HG03460 (cell line): ENCODE measurements at regions not wholly inside any gene's neighbourhood (a gene's known extent, or its start where the extent isn't known, plus 50 kb on each side); places are given as distances from the start of the nearest gene placed in this dataset.
"Not testable (repeated sequence)": the region's sequence is repeated elsewhere in the genome, so short reads cannot be mapped to it uniquely, and the experiment has no call there.

ENCODE experiments used
- ATAC-seq: cut with Tn5 transposase; IDR thresholded peaks from one replicate; pipeline ENCODE4 v1.9.1; 2021; ENCODE audit not compliant: unreplicated experiment

- no peak for ATAC-seq
Observed at GRCh38 chr2:5190023-5190422, 502.2 kb upstream of the SOX11 start.

DNA sequence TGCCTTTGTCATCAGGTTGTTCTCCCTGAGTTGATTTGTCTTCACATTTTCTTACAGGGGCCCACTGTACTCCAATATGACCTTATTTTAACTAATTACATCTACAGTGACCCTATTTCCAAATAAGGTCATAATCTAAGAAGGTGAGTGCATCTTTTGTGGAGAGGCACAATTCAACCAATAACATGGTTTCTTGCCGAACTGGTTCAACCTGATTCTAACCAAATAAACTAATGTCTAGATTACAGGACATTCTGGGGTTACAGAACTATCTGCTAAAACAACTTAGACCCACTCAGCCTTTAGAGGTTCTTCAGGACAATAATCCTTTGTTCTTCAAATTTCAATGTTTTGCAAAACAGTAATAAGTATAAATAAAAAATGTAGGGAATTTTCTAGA, 496.5 kb upstream of the SOX11 start:
- no peak for ATAC-seq

DNA sequence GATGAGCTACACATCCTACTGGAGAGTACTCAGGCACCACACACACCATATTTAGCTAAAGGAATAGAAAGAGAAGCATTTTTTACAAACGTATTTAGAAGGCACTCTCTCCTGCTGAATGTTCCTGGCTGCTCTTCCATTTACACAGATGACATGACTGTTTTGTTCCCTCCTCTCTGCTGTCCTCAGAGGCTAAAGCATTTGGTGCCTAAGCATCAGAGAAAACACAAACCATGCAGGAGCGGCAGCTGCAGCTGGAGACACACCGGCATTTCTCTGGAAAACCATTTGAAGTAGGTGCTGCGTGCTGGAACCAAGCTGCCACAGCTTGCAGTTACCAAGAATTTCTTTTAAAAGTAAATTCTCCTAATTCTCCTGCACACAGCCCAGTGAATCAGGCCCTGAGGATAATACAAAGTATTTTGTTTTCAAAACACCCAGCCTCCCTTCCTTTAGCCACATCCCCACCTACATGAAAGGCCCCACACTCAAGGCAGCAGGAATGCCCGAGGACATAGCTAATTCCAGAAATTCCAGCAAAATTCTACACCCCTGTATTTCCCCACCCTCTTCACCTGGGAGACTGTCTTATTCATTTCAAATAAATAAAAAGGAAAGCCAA, 488.9 kb upstream of the SOX11 start:
- no peak for ATAC-seq

DNA sequence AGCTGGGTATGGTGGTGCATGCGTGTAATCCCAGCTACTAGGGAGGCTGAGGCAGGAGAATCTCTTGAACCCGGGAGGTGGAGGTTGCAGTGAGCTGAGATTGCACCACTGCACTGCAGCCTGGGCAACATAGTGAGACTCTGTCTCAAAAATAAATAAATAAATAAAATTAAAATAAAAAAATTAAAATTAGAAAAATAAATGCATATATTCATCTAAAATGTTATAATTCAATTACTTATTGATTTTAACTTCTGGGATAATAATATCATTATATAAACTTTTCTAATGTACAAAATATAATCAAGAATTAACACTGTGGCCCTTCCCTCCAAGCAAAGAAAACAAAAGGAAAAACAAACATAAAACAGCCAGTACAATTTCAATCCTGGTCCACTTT, 485.4 kb upstream of the SOX11 start:
- ATAC-seq = not testable (repeated sequence)

DNA sequence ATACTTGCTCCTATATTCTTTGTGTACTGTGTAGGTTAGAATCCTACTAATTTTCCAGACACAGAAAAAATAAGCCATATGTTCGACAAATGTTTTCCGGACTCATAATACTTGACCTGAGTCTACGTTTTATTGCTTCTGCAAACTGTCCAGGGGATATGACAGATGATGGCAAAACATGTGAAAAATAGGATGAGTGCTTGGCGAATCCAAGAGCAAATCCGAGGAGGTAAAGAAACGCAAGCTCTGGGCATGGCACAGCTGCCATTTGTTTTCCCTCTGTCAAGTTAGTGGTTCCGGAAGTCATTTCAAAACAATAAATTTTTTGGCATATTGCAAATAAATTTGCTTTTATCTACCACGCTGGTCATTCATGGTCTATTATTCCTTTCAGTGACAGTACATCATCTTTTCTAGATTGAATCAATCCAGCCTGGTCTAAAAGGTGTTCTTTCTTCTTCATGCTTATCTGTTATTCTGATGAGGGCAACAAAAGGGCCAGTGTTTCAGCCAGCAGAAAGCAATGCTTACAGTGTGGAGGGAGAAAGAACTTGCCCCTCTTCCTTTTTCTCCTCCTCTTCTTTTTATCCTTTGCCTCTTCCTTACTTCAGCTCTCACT, 476.1 kb upstream of the SOX11 start:
- ATAC-seq = no peak

GRCh38 chr2:5227062-5227699, 465.0 kb upstream of the SOX11 start:
- no peak for ATAC-seq

GRCh38 chr2:5229574-5229973, 462.6 kb upstream of the SOX11 start:
- no peak for ATAC-seq

- ATAC-seq = no peak
Observed at GRCh38 chr2:5230444-5230843, 461.7 kb upstream of the SOX11 start.

DNA sequence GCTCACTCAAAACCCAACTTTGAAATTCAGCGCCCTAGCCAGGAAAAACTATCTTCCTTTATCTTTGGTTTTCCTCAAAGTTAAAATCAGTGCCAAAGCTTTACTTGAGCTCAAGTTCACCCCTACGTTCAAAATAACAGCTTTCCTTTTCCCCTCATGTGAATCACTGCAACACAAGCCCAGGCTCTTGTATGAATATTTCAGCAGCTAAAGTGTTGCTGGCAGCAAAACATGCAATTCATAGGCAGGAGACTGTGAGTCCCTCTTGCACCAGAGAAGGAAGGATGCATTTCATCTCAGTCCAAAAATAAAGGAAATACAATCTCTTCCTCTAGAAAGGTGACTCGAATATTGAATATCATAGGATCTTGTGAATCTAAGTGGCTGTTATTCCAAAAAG, 461.3 kb upstream of the SOX11 start:
- no peak for ATAC-seq

GRCh38 chr2:5231287-5231686, 460.9 kb upstream of the SOX11 start:
- no peak for ATAC-seq

GRCh38 chr2:5234563-5234962, 457.6 kb upstream of the SOX11 start:
- no peak for ATAC-seq

- no peak for ATAC-seq
Observed at GRCh38 chr2:5235701-5236100, 456.5 kb upstream of the SOX11 start.

DNA sequence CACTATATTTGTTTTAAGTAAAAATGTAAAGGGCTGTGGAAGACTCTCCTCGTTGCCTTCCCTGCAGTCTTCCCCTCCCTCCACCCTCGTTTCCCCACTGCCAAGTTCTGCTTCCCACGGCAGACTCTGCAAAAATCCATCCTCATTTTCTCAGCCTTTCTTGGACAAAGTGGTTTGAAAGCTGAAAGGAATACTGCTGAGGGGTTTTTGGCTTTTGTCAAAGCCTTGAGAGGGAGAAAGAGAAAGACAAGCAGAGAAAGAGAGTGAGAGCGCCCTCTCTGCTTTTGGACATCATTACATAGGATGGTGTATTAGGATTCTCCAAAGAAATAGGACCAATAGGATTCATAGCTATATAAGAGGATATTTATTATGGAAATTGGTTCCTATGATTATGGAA, 455.9 kb upstream of the SOX11 start:
- ATAC-seq = no peak

DNA sequence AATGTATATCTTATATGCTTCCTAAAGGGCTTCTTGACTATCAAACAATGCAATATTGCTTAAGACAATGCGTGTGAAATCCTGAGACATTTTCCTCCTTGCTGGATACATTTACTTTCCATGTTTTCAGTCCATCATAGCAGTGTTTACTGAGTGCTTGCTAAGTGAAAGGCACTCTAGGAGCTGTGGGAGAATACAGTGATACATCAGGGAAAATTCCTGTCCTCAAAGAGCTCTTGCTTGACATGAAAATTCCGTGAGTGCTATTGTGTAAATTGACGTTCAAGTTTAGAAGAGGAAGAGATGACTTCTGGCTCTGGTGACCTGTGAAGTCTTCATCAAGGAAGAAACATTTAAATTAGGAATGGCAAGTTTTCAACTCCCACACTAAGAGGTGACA, 449.4 kb upstream of the SOX11 start:
- no peak for ATAC-seq

- ATAC-seq = no peak
Observed at GRCh38 chr2:5250482-5250881, 441.7 kb upstream of the SOX11 start.

GRCh38 chr2:5253263-5253662, 438.9 kb upstream of the SOX11 start:
- no peak for ATAC-seq

DNA sequence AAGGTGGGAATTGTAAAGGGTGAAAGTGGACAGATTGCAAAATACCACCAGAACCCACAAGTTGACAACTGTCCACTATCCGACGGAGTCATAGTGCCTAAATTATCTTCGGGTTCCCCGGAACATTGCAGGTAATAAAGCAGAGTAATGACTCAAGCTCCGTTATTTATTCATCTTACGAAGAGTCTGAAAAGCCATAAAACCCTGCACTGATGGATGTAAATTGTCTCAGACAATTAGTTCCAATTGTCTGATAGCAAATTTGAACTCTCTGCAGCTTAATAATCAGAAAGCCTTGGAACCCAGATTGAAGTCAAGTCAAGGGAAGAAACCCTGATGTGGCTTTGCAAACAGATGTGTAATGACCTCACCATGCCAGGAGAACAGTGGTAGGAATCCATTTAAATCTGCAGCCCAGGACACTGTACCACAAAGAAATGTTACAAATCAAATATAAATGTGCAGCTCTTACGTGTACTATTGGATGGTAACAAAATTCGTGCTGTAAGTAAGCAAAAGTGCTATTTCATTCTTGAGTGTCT, 437.3 kb upstream of the SOX11 start:
- no peak for ATAC-seq

GRCh38 chr2:5263291-5263690, 428.9 kb upstream of the SOX11 start:
- no peak for ATAC-seq

GRCh38 chr2:5264361-5264760, 427.8 kb upstream of the SOX11 start:
- no peak for ATAC-seq

- no peak for ATAC-seq
Observed at GRCh38 chr2:5285061-5285460, 407.1 kb upstream of the SOX11 start.

DNA sequence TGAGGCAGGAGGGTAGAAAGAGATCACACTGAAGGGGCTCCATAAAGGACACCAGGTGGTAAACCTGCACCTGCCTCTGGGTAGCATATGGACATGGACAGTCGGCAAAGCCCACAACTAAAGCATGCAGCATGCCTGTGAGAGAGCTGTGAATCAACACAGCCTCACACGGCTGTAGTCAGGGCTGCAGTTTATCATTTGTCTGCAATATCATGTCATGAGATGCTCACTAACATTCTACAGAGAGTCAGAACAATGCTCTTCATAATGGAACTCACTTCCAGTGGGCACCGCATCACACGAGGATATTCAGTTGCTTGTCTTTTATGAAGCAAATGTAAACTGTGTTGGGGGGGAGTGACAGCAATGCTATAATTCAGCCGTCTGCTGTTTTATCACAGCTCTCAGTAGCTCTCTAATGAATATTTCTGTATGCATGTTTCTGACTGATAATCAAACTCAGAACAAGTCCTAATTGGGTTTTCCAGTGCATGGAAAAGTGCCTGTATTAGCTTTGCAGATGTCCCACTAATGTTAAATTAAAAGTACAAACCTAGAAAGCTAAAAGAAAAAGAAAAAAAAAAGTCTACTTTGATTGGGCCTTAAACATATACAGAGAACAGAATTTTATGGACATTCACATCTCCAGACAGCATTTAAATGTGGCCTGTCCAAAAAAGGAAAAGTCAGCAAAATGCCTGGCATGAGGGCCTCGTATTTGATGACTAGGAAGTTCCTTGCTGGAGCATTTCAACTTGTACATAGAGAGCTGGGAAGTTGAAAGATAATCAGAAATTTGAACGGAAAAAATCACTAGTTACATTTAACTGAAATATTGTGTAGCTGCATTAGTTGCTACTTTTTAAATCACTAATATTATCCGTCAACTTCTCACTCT, 406.1 kb upstream of the SOX11 start:
- no peak for ATAC-seq
